H1 (cell line): ENCODE measurements at regions not wholly inside any gene's neighbourhood (a gene's known extent, or its start where the extent isn't known, plus 50 kb on each side); places are given as distances from the start of the nearest gene placed in this dataset.

Experiments
- CTCF ChIA-PET: fragments of 300-600 bp; sonication (Branson Sonifier 250); formaldehyde crosslinking; loops from one replicate; lab custom pipeline; 2021; ENCODE audit not compliant: partially characterized antibody; lab: Charles Lee
- POLR2A ChIA-PET: fragments of 300-600 bp; sonication (Branson Sonifier 250); formaldehyde crosslinking; loops from one replicate; lab custom pipeline; 2021; ENCODE audit warnings: inconsistent platforms; ENCODE audit not compliant: partially characterized antibody; lab: Charles Lee
- DNase-seq, 2 experiments: peaks; one replicate each; pipeline versions ENCODE4 v3.0.0 to v3.0.0-alpha.2; 2010 to 2022; ENCODE audit warnings: low spot score in 2 of 2, low read depth in 1 of 2, mixed read lengths in 1 of 2
- FAIRE-seq: peaks from 2 replicates; lab custom pipeline; 2011; peaks lifted over from hg19 to GRCh38; lab: Jason Lieb, UNC
- H2AFZ ChIP-seq: 2 replicates; pipeline ENCODE4 v1.8.1; 2012; ENCODE audit warnings: low read length, inconsistent platforms
- H2AK5ac ChIP-seq: 2 replicates; pipeline ENCODE4 v1.6.1; 2013; ENCODE audit warnings: low read depth, low read length
- H2BK120ac ChIP-seq: replicated peaks from 2 replicates; pipeline ENCODE3; 2013; ENCODE audit warnings: low read depth, low read length, inconsistent platforms
- H2BK12ac ChIP-seq: 2 replicates; pipeline ENCODE4 v1.6.1; 2013; ENCODE audit warnings: low read depth, low read length
- H2BK15ac ChIP-seq: 2 replicates; pipeline ENCODE4 v1.6.1; 2013; ENCODE audit warnings: low read length
- H2BK20ac ChIP-seq: 2 replicates; pipeline ENCODE4 v1.6.1; 2013; ENCODE audit warnings: low read length
- H2BK5ac ChIP-seq: 2 replicates; pipeline ENCODE4 v1.6.1; 2013; ENCODE audit warnings: low read depth, low read length
- H3K14ac ChIP-seq: 2 replicates; pipeline ENCODE4 v1.6.1; 2013; ENCODE audit warnings: inconsistent platforms; ENCODE audit not compliant: insufficient read length
- H3K18ac ChIP-seq: 2 replicates; pipeline ENCODE4 v1.6.1; 2013; ENCODE audit warnings: low read length; ENCODE audit errors: extremely low read depth
- H3K23ac ChIP-seq: 2 replicates; pipeline ENCODE4 v1.6.1; 2013; ENCODE audit warnings: inconsistent platforms; ENCODE audit not compliant: insufficient read length
- H3K23me2 ChIP-seq: 2 replicates; pipeline ENCODE4 v1.6.1; 2013; ENCODE audit warnings: low read depth, low read length
- H3K27ac ChIP-seq: 2 replicates; pipeline ENCODE4 v1.6.1; 2011; ENCODE audit warnings: low read depth, low read length, inconsistent platforms
- H3K27me3 ChIP-seq, 4 experiments: replicated peaks in 1 of 4; 1 replicate in 1 of 4; 2 replicates in 3 of 4; pipeline versions ENCODE4 v1.6.1 to v1.8.1; 2011 to 2013; ENCODE audit warnings: low read length in 3 of 4, mild to moderate bottlenecking in 3 of 4, inconsistent platforms in 2 of 4, mixed read lengths in 2 of 4, moderate library complexity in 1 of 4; ENCODE audit not compliant: control insufficient read depth in 3 of 4, insufficient read depth in 3 of 4; ENCODE audit errors: extremely low read depth in 1 of 4
- H3K36me3 ChIP-seq, 4 experiments: 2 replicates each; pipeline versions ENCODE4 v1.6.1 to v1.8.1; 2011 to 2013; ENCODE audit warnings: mild to moderate bottlenecking in 4 of 4, low read length in 3 of 4, moderate library complexity in 2 of 4, control low read depth in 1 of 4, inconsistent platforms in 1 of 4; ENCODE audit not compliant: insufficient read depth in 4 of 4, control insufficient read depth in 2 of 4
- H3K4ac ChIP-seq: replicated peaks from 2 replicates; pipeline ENCODE3; 2013; ENCODE audit warnings: low read length, low read depth, mixed read lengths, inconsistent platforms; ENCODE audit not compliant: insufficient read length
- H3K4me1 ChIP-seq, 4 experiments: replicated peaks in 1 of 4; 1 replicate in 1 of 4; 2 replicates in 3 of 4; pipeline versions ENCODE4 v1.6.1 to v1.8.1; 2011 to 2013; ENCODE audit warnings: low read length in 3 of 4, inconsistent platforms in 2 of 4, mixed read lengths in 1 of 4; ENCODE audit not compliant: insufficient read depth in 4 of 4, control insufficient read depth in 3 of 4
- H3K4me2 ChIP-seq, 2 experiments: 2 replicates each; pipeline versions ENCODE4 v1.6.1 to v1.8.1; 2011 to 2013; ENCODE audit warnings: low read depth in 2 of 2, low read length in 2 of 2, control low read depth in 1 of 2, inconsistent platforms in 1 of 2, mild to moderate bottlenecking in 1 of 2; ENCODE audit not compliant: insufficient read depth in 1 of 2
- H3K4me3 ChIP-seq, 4 experiments: fragments of 200-600, 300-600 bp in 1 of 4; sonication (generic), shearing (Covaris generic), sonication (Bioruptor Twin) in 1 of 4; 2 replicates each; pipeline versions ENCODE4 v1.5.1 to v1.8.1; 2011 to 2016; ENCODE audit warnings: low read length in 4 of 4, low read depth in 3 of 4, control low read depth in 2 of 4, inconsistent platforms in 2 of 4, mild to moderate bottlenecking in 2 of 4, mixed read lengths in 1 of 4, moderate library complexity in 1 of 4; ENCODE audit not compliant: insufficient read depth in 2 of 4; ENCODE audit errors: extremely low read depth in 1 of 4
- H3K56ac ChIP-seq: replicated peaks from 2 replicates; pipeline ENCODE3; 2013; ENCODE audit warnings: low read depth, mild to moderate bottlenecking, mixed read lengths, low read length, inconsistent platforms; ENCODE audit not compliant: insufficient read length
- H3K79me1 ChIP-seq: 2 replicates; pipeline ENCODE4 v1.6.1; 2013; ENCODE audit warnings: low read depth, low read length, control low read depth
- H3K79me2 ChIP-seq, 2 experiments: 2 replicates each; pipeline versions ENCODE4 v1.6.1 to v1.8.1; 2012 to 2013; ENCODE audit warnings: low read length in 2 of 2, mild to moderate bottlenecking in 2 of 2, inconsistent platforms in 1 of 2; ENCODE audit not compliant: insufficient read depth in 2 of 2, control insufficient read depth in 1 of 2
- H3K9ac ChIP-seq, 4 experiments: replicated peaks in 1 of 4; 1 replicate in 1 of 4; 2 replicates in 3 of 4; pipeline versions ENCODE4 v1.6.1 to v1.8.1; 2011 to 2013; ENCODE audit warnings: low read depth in 3 of 4, low read length in 3 of 4, control low read depth in 2 of 4, mild to moderate bottlenecking in 2 of 4, moderate library complexity in 2 of 4, inconsistent platforms in 1 of 4; ENCODE audit errors: extremely low read depth in 1 of 4
- H3K9me3 ChIP-seq, 2 experiments: 2 replicates each; pipeline versions ENCODE4 v1.6.1 to v1.8.1; 2012 to 2013; ENCODE audit warnings: mild to moderate bottlenecking in 2 of 2, moderate library complexity in 2 of 2, control low read depth in 1 of 2, inconsistent platforms in 1 of 2, low read depth in 1 of 2, low read length in 1 of 2, mixed read lengths in 1 of 2; ENCODE audit not compliant: insufficient read depth in 2 of 2
- H4K20me1 ChIP-seq, 2 experiments: replicated peaks in 1 of 2; 2 replicates each; pipeline versions ENCODE3 to v1.8.1; 2011 to 2013; ENCODE audit warnings: inconsistent platforms in 2 of 2, low read length in 2 of 2, mild to moderate bottlenecking in 1 of 2; ENCODE audit not compliant: insufficient read depth in 2 of 2, control insufficient read depth in 1 of 2
- H4K5ac ChIP-seq: 2 replicates; pipeline ENCODE4 v1.6.1; 2013; ENCODE audit warnings: low read length, low read depth, mixed read lengths, inconsistent platforms; ENCODE audit not compliant: insufficient read length
- H4K8ac ChIP-seq: 2 replicates; pipeline ENCODE4 v1.8.0; 2013; ENCODE audit warnings: mild to moderate bottlenecking, moderate library complexity, low read length, inconsistent platforms; ENCODE audit not compliant: insufficient read depth; ENCODE audit errors: extremely low read depth
- H4K91ac ChIP-seq: replicated peaks from 2 replicates; pipeline ENCODE3; 2013; ENCODE audit warnings: low read length, mixed read lengths, inconsistent platforms; ENCODE audit not compliant: insufficient read length
- JUND ChIP-seq: IDR thresholded peaks from 2 replicates; pipeline ENCODE4 v1.6.1; 2011; ENCODE audit warnings: mild to moderate bottlenecking, improper control_type of control experiment, low read length
- KDM1A ChIP-seq: fragments of 200-600, 300-600 bp; sonication (generic); IDR thresholded peaks from 2 replicates; pipeline ENCODE4 v1.7.1; 2016; ENCODE audit warnings: mild to moderate bottlenecking, low read length, borderline replicate concordance
- RXRA ChIP-seq: IDR thresholded peaks from 2 replicates; pipeline ENCODE4 v1.6.1; 2011; ENCODE audit warnings: low read depth, mild to moderate bottlenecking, low read length, moderate library complexity; ENCODE audit not compliant: insufficient read depth
- SIX5 ChIP-seq: IDR thresholded peaks from 2 replicates; pipeline ENCODE4 v1.6.1; 2011; ENCODE audit warnings: mild to moderate bottlenecking, low read depth, low read length
- SRF ChIP-seq: IDR thresholded peaks from 2 replicates; pipeline ENCODE4 v1.6.1; 2011; ENCODE audit warnings: mild to moderate bottlenecking, low read depth, low read length, moderate library complexity
- TAF7 ChIP-seq: optimal IDR thresholded peaks from 2 replicates; pipeline ENCODE3; 2011; ENCODE audit warnings: low read depth, mild to moderate bottlenecking, inconsistent platforms, low read length, moderate library complexity, borderline replicate concordance
- WGBS, 2 experiments: shearing (Covaris generic) in 1 of 2; methylation state at CpG; one replicate each; pipeline versions ENCODE4 v1.1.6 to v1.1.7; 2013 to 2015; ENCODE audit warnings: low lambda C conversion rate in 2 of 2, mixed read lengths in 2 of 2, inconsistent platforms in 1 of 2, low coverage in 1 of 2, missing lambda C conversion rate in 1 of 2; ENCODE audit not compliant: insufficient replicate concordance in 2 of 2, insufficient coverage in 1 of 2, insufficient read length in 1 of 2; ENCODE audit errors: extremely low coverage in 1 of 2, missing lambda C conversion rate in 1 of 2; 5-methylcytosine and 5-hydroxymethylcytosine counted together

DNA sequence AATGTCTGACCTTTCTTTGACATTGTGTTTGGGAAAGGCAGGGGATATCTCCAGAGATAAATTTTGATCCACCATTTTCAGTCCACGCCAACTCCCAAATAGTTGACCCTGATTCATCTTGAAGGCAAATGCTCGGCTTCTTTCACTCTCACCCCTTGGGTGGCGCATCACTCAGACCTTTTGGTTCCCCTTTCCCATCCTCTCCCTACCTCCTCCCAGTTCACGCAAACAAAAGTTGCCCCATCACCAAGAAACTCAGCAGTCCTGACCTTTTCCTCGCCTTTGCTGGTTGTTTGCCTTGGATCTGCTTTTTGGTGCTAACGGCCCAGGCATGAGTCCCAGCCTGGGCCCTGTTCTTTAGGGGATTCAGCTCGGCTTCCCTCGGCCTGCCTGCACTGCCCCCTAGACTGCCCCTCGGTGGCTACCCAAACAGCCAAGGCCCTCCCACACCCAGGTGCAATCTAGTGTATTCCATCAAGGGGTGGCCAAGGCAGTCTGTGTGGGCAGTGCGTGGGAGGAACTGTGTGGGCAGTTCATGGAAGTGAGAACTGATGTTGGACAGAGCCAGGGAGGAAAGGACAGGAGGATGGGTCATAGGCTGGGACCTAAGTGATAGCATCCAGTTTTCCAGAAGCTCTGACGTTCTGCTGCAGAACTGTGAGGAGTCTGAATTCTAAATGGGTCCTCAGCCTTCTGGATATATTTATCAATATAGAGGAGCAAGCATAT is 255.7 kb downstream of the DLEU7 start:
- Histone ChIP-seq H2BK15ac (no peak overlapping the region), H3K23ac (no peak overlapping the region), H4K5ac (no peak overlapping the region), H3K79me1 (no peaks in the 10 kb centered on the region), H2BK20ac (no peak overlapping the region), H4K91ac (no peak overlapping the region), H3K27ac (no peak overlapping the region), H3K4me3 (no peak overlapping the region), H3K14ac (no peak overlapping the region), H4K8ac (no peak overlapping the region), H3K4me1 (peaks cover 0 to 5% (median 0%) of the 10 kb centered on the region in 4 experiments; a peak in 3 of 7 replicates), H2AK5ac (no peak overlapping the region), H3K4me2 (no peak overlapping the region), H2AFZ (no peak overlapping the region), H3K23me2 (no peaks in the 10 kb centered on the region), H2BK120ac (no peak overlapping the region), H3K18ac (no peak overlapping the region; the same call in 1 of the 2 replicates), H3K56ac (no peak overlapping the region), H3K4ac (no peak overlapping the region), H3K9me3 (no peaks in the 10 kb centered on the region), H2BK12ac (no peak overlapping the region), H2BK5ac (no peak overlapping the region), H3K36me3 (no peaks in the 10 kb centered on the region), H3K79me2 (no peaks in the 10 kb centered on the region), H4K20me1 (no peaks in the 10 kb centered on the region), H3K9ac (no peak overlapping the region), H3K27me3 (no peaks in the 10 kb centered on the region; a peak in 1 of 7 replicates)
- FAIRE-seq (no peak), DNase-seq (no peak)
- 84% methylated on average over 11 of the region's 11 CpGs; no CpG with 5 or more reads in 1 of the 2 experiments for WGBS, 2 experiments
- ChIA-PET CTCF (interaction anchor here (0.8 to 1.7 kb wide), 6 partner anchors 10 to 481 kb away, joined by 3 to 5 read pairs (median 3); no protein-coding TSS in a partner anchor), POLR2A (no interaction called here)
- no peak for TF ChIP-seq SRF
- no peak for TF ChIP-seq TAF7
- no peak for TF ChIP-seq KDM1A
- TF ChIP-seq JUND = no peak
- TF ChIP-seq SIX5 = no peak
- TF ChIP-seq RXRA = no peak
